Heart left ventricle (tissue), 13 donors: ENCODE measurements at regions not wholly inside any gene's neighbourhood (a gene's known extent, or its start where the extent isn't known, plus 50 kb on each side); places are given as distances from the start of the nearest gene placed in this dataset.

ENCODE experiments used
- CTCF ChIP-seq, 12 donors: fragments of 200-600 bp; sonication (generic) in 4 of 12; IDR thresholded peaks; one replicate each; pipeline versions ENCODE4 v1.5.0 to v1.8.0; 2018 to 2022; ENCODE audit warnings: antibody characterized with exemption in 12 of 12, mild to moderate bottlenecking in 5 of 12
- POLR2A ChIP-seq, 2 donors: fragments of 450-650 bp; IDR thresholded peaks; one replicate each; pipeline ENCODE4 v1.6.1; 2017; ENCODE audit warnings: antibody characterized with exemption in 2 of 2, mild to moderate bottlenecking in 2 of 2, moderate library complexity in 2 of 2
- donor health status: ischemic (EF 13 %, LVEDD 7.1; RV severe dilation, severe dysfunction).
- donor health status: DM: no; HTN: yes; CAD: no.
- donor health status: DM: no; HTN: no; CAD: no.
- donor health status: ischemic (EF 25% LVEDD 6.9; RV normal size, moderate dysfunction).
- donor health status: ischemic (EF 25% LVEDD 5.7; RV mildly dilated, moderate dysfunction).
- donor health status: ischemic (EF 35%, LVEDD 5.7; RV mildly dilated, moderate dysfunction).
- donor health status: nonischemic (EF 11% LVEDD 7.7; RV severe dilation, severe dysfunction).
- donor health status: DM: yes; HTN: yes; CAD: no.
- donor health status: PGD.
- donor health status: ischemic (EF 29% LVEDD 5.4; RV normal size, mild dysfunction).
- donor health status: nonischemic (EF 23%, LVEDD 6.1; RV moderate dilation, normal function).

GRCh38 chr2:220277445-220277975 is 650.1 kb downstream of the SLC4A3 start:
- no peak for TF ChIP-seq CTCF (IDR thresholded peaks at IDR 0.05)
- TF ChIP-seq POLR2A (IDR thresholded peaks at IDR 0.05), result no peak
